Cerebellar cortex (tissue), 1 donor: ENCODE measurements at regions not wholly inside any gene's neighbourhood (a gene's known extent, or its start where the extent isn't known, plus 50 kb on each side); places are given as distances from the start of the nearest gene placed in this dataset.

Source experiments
- DNase-seq: peaks from one replicate; pipeline ENCODE4 v3.0.0-alpha.2; 2015; ENCODE audit warnings: low spot score

GRCh38 chr18:78905334-78905733, 74.3 kb upstream of the SALL3 start:
- no peak for DNase-seq

GRCh38 chr18:78906066-78906465, 73.6 kb upstream of the SALL3 start:
- no peak for DNase-seq

DNA sequence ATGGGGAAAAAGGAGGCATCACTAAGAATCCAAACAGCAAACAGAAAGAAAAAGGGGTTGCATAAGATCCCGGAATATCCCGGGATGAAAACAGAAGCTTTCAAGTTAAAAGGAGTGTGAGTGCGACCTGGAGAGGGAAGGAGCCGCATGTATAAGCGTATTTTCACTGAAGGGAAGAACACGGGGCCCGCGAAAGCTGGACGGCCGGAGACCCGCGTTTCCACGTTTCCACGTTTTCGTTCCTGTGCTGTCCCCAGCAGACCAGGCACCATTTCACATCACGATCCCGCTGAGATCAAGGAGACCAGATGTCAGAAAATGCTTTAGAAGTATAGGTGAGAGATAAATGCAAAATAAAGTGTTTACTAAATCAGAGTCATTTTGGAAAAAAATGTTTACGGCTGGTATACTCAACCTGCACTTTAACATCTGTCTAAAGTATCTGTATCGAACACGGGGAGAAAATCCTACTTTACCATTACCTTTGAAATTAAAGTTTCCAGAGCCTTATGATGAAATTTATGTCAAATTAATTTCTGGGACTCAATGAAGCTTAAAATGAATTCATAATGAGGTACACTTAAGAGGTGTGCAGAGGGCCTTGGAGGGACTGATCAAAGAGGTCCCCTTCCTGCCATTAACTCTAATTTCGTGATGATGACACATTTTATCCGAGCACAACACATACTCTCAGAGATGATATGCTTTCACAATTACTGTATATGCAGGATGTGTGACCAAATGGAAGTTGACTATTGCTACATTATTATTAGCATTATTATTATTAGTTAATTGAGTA, 71.0 kb upstream of the SALL3 start:
- DNase-seq: no peak

DNA sequence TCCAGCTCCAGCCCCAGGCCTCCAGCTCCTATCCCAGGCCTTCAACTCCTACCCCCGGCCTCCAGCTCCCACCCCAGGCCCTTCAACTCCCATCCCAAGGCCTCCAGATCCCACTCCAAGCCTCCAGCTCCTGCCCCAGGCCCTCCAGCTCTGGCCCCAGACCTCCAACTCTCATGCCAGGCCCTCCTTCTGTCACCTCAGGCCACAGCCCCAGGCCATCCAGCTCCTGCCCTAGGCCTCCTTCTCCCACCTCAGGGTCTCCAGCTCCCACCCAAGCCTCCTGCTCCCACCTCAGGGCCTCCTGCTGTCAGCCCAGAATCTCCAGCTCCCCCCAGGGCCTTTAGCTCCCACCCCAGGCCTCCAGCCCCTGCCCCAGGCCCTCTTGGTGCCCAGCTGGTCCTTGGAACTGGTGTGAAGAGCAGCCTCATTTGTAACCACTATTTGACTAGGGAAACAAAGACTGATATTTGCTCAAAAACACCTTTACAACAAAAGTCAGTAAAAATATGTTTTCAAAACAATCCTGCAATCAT, 67.8 kb upstream of the SALL3 start:
- DNase-seq: no peak

DNA sequence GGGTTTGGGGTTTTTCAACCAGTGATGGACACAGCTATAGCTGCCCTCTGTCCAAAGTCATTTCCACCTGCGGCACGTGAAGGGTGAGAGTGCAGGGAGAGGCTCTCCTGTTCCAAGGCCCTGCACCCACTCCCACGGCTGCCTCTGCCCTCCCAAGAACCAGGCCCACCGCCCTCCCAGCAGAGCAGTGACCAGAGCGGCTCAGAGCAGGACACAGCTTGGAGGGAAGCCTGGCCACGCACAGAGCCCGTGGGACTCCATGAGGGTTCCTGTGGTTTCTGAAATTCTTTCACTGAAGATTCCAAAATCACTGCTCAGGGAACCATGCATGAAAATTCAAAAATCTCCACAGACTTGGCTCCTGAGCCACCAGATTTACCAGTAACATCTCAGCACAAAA, 67.3 kb upstream of the SALL3 start:
- no peak for DNase-seq

- DNase-seq: no peak
Observed at GRCh38 chr18:78912844-78913243, 66.8 kb upstream of the SALL3 start.

GRCh38 chr18:78913395-78913794, 66.2 kb upstream of the SALL3 start:
- no peak for DNase-seq

GRCh38 chr18:78913830-78914231, 65.8 kb upstream of the SALL3 start:
- no peak for DNase-seq

GRCh38 chr18:78914249-78914935, 65.2 kb upstream of the SALL3 start:
- DNase-seq: peak; percentile 29

DNA sequence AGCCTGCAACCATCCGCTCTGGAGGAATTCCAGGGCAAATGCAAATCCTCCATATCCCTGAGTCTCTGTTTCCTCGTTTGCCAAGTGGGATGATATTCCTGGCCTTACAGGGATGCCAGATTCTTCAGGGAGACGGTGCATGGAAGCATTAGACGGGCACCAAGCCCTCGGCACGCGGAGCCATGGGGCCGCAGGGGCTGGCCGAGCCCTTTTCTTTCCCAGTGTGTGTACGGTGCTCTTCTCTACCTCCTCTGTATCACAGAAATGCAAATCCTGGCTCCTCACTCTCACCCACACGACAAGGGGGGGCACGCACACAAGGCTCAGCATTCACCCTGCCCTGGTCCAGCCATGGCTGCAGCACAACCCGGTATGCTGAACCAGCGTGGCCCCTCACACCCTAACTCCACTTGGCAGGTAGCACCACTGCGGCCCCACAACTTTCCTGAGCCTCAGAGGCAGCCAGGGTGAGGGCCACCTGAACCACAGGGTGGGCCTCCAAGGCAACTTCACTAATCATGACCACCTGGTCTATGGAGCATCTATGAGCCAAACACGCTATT, 64.1 kb upstream of the SALL3 start:
- peak; percentile 14 for DNase-seq

- DNase-seq: no peak
Observed at GRCh38 chr18:78918707-78919106, 60.9 kb upstream of the SALL3 start.

- no peak for DNase-seq
Observed at GRCh38 chr18:78919956-78920355, 59.7 kb upstream of the SALL3 start.

- no peak for DNase-seq
Observed at GRCh38 chr18:78920456-78921138, 59.0 kb upstream of the SALL3 start.

- DNase-seq: no peak
Observed at GRCh38 chr18:78922856-78923255, 56.8 kb upstream of the SALL3 start.

DNA sequence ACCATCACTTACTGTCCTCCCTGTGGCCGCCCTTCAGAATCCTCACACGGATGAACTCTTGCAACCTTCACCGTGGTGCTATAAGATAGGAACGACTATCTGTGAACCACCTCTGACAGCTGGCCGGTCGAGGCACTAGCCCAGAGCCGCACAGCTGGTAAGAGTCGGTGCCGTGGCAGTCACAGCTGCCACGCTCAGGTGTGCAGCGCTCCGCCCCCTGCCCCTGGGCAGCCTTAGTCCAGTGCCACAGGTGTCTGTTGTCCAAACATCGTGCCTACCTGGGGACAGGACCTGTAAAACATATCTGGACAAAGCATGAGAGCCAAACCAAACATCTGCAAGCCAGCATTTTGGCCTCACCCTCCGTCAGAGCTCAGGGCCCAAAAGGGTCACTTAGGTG, 55.3 kb upstream of the SALL3 start:
- DNase-seq: no peak

DNA sequence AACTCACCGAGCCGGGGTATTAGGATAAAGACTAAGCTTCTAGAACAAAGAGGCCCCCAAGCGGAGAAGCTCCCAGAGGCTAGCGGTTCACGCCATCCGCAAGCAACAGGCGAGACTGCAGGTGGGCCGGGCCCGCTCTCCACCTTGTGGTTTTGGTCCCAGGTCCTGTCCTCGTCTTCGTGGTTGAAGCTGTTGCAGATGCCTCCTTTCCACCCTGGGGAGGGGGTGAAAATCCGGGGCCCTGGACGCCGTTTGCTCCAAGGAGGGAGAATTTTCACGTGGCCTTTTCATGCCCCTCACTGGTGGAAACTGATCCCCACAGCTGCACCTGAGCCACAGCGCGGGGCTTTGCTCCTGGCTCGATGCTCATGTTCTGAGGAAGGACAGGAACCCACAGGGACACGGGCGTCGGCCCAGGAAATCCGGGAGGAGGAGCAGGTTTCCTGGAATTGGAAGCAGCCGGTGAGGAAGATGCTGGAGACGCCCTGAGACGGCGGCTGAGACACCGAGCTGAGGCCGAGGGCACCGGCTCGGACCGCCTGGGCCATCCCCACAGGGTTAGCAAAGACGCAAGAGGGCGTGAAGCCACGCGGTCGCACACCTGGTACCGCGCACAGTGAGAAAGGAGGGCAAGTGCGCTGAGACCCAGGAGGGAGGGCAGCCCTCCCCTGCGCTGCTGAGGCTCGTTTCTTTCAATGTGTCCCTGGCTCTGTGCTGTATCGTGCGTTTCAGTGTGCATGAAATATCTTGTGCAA, 54.7 kb upstream of the SALL3 start:
- no peak for DNase-seq

DNA sequence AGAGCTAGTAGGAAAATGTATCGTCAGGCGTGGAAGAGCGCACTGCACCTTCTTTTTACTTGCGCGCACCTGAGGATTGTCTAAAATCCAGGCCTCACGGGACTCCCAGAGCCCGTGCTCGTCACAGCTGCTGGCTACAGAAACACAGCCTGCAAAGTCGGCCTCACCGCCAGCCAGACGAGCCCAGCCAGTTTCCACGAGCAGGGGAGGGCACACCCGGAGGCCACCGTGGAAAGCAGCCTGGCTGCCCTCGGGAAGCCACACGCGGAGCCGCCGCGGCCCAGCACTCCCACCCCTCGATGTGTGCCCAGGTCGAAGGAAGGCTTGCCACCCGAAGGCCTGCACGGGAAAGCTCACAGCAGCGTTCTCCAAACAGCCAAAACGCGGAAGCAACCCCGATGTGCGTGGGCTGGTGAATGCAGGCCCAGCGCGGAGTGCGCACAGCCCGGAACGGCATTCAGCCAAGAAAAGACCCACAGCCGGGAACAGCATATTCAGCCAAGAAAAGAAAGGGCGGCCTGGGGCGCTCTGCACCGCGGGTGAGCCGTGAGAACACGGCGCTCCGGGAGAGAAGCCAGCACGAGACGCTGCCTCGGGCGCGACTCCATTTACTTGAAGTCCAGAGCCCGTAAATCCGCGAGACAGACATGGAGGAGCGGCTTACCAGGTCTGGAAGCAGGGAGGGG, 53.9 kb upstream of the SALL3 start:
- no peak for DNase-seq

GRCh38 chr18:78926243-78926615, 53.4 kb upstream of the SALL3 start:
- DNase-seq: no peak

GRCh38 chr18:78927156-78927555, 52.5 kb upstream of the SALL3 start:
- DNase-seq: no peak

- no peak for DNase-seq
Observed at GRCh38 chr18:78927616-78928015, 52.0 kb upstream of the SALL3 start.

GRCh38 chr18:78928076-78928475, 51.5 kb upstream of the SALL3 start:
- no peak for DNase-seq
